Activated gamma-delta T cell treated with Interleukin-2 at 50 U/mL for 16 hours (primary cell): ENCODE measurements at regions not wholly inside any gene's neighbourhood (a gene's known extent, or its start where the extent isn't known, plus 50 kb on each side); places are given as distances from the start of the nearest gene placed in this dataset.
A peak's percentile ranks its signal among the peaks of the same experiment; 100 is the strongest.
"Not testable (repeated sequence)": the region's sequence is repeated elsewhere in the genome, so short reads cannot be mapped to it uniquely, and the experiment has no call there.

Experiments used
- DNase-seq: peaks from one replicate; pipeline ENCODE4 v3.0.0-alpha.2; 2020

DNA sequence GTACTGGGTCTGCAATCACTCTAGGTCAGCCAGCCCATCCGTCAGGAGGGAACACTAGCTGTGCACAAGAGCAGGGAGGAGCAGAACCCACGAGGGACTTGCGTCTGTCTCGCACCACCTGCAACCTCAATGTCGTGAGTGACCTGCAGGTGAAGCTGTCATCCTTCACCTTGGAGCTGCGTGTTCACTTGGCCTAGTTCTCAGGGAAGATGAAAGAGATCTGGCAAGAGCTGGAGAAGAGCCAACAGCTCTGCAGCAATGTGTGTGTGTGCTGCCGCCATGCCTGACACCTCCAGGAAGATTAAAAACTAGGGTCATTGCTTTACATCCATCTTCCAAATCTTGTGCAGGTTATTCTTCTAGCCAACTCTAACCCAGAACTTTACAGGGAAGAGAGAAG, 117.6 kb upstream of the MRI1 start:
- no peak for DNase-seq

DNA sequence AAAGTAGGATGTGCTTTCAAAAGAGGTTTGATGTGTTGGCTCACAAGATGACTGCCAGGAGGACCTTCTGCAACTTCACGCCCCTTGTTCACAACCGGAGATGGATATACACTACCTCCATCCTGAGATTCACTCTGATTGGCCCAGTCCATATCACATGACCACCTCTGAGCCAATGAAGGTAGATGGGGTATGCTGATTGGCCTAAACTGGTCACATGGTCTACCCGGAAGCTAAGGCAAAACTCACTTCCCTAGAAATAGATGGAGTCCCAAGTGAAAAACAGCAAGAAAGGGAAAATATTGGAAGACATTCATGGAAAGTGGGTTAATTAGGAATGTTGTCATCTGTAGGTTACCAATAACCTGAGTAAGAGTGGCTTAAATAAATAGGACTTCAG, 119.7 kb upstream of the MRI1 start:
- DNase-seq = no peak

DNA sequence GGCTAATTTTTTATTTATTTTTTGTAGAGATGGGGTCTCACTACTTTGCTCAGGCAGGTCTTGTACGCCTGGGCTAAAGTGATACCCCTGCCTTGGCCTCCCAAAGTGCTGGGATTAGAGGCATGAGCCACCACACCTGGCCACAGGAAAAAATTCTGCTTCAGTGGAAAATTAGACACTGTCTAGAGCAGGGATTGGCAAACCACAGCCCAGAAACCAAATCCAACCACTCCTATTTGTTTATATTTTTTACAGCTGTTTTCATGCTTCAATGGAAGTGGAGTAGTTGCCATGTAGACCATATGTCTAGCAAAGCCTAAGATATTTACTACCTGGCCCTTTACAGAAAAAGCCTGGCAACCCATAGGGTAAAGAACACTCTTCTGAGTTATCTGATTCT, 123.7 kb upstream of the MRI1 start:
- no peak for DNase-seq

DNA sequence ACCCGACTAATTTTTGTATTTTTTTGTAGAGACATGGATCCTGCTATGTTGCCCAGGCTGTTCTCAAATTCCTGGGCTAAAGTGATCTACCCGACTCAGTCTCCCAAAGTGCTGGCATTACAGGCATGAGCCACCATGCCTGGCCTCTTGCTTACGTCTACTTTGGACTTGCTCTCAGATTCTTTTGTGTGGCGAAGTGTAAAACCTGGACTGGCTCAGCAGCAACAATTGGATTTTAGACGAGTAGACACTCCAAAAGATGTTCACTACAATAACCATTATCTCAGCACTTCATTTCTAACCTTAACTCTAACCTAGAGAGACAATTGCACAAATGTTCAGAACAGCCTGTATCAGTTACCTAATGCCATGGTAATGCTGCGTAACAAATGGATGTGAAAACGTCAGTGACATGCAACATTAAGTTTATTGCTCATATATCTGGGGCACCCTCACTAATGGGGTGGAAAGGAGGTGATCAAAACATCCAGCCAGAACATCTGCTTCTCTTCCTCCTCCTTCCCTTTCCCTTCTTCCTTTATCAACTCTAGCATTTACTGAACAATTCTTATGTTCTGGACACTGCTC, 124.9 kb upstream of the MRI1 start:
- no peak for DNase-seq

DNA sequence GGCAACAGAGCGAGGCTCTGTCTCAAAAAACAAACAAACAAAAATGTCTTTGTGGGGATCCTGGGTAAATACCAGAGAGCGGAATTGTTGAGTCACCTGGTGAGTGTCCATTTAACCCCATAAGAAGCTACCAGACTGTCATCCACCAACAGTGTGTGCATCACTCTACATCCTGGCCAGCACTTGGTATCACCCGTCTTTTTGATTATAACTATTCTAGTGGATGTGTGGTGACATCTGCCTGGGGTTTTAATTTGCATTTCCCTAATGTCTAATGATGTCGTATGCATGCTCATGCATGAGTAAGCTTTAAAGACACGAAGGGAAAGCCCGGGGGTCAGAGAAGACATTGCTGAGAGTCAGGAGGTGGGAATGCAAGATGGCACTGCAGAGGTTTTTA, 126.7 kb upstream of the MRI1 start:
- DNase-seq = no peak

DNA sequence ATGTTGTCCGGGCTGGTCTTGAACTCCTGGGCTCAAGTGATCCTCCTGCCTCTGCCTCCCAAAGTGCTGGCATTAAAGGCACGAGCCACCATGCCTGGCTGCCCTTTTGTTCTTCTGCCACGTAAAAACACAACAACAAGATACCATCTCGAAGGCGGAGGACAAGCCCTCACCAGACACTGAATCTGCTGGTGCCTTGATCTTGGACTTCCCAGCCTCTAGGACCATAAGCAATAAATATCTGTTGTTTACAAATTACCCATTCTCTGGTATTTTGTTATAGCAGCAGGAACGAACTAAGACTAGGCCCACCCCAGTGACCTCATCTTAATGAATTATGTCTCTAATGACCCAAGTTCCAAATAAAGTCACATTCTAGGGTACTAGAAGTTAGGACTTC, 128.4 kb upstream of the CACNA1A start:
- no peak for DNase-seq

DNA sequence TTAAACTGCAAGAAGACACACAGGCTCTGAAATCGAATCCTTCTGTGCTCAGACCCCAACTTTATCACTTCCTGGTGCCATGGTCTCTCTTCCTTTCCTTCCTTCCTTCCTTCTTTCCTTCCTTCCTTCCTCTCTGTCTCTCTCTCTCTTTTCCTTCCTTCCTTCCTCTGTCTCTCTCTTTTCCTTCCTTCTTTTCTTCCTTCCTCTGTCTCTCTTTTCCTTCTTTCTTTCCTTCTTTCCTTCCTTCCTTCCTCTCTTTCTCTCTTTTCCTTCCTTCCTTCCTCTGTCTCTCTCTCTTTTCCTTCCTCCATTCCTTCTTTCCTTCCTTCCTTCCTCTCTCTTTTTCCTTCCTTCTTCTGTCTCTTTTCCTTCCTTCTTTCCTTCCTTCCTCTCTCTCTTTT, 127.2 kb upstream of the CACNA1A start:
- no peak for DNase-seq

DNA sequence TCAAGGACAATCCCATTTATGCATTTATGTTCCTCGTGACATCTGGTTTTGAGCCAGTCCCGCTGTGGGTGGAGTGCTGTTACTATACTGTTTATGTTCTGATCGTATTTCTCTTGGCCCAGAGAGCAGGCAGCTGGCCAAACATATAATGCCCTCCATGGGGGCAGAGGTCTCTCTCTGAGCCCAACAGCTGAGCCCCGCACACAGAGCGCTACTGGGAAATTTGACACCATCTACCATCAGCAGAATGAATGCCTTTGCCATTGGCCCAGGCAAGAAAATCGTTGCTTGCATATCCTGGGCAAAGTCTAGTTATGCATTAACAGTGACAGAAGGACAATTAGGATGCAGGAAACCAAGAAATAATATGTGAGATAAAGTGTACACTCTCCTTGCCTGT, 126.8 kb upstream of the CACNA1A start:
- no peak for DNase-seq

DNA sequence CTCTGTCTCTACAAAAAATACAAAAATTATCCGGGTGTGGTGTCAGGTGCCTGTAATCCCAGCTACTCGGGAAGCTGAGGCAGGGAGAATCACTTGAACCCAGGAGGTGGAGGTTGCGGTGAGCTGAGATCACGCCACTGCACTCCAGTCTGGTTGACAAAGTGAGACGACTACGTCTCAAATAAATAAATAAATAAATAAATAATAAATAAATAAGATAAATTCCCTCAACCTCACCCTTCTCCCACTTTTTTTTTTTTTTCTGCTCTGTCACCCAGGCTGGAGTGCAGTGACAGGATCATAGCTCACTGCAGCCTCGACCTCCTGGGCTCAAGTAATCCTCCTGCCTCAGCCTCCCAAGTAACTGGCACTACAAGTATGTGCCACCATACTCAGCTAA, 125.9 kb upstream of the CACNA1A start:
- DNase-seq = not testable (repeated sequence)

DNA sequence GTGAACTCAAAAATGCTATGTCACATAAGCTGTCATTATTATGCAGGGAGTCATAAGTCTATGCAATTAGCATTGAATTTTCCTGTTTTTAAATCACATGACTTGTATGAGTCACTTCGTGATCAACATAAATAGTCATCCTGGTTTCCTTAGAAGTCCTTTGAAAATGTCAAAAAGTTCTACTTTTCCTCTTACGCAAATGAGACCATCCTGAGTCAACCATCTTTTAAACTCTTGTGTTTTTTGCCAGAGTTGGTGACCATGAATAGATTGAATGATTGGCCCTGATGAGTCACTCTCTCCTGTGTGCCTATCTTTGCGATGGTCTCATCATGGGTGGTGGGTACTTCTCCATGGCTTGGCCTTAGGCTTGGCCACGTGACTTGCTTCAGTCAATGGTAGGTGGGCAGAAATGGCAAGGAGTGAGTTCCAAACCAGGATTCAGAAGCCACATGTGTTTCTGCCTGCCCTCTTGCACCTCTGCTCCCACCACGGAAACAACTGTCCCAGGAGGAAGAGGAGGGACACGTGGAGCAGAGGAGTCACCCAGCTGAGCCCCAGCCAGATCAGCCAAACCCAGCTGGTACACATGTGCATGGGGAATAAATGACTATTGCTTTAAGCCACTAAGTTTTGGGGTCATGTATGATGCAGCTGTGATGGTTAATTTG, 123.5 kb upstream of the CACNA1A start:
- no peak for DNase-seq

DNA sequence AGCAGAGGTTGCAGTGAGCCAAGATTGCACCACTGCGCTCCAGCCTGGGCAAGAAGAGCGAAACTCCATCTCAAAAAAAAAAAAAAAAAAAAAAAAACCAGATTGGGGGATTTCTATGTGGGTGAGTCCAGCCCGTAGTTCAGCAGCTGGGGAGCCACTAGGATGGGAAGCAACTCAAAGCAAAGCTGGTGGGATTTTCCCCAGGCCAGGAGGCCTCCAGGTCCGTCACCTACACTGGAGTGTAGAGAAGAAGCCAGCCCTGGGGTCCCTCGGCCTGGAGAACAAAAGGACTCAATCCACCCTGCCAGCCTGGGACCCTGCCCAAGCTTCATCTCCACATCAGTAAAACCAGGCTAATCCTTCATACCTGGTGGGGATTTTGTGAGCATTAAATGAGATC, 121.3 kb upstream of the CACNA1A start:
- no peak for DNase-seq

DNA sequence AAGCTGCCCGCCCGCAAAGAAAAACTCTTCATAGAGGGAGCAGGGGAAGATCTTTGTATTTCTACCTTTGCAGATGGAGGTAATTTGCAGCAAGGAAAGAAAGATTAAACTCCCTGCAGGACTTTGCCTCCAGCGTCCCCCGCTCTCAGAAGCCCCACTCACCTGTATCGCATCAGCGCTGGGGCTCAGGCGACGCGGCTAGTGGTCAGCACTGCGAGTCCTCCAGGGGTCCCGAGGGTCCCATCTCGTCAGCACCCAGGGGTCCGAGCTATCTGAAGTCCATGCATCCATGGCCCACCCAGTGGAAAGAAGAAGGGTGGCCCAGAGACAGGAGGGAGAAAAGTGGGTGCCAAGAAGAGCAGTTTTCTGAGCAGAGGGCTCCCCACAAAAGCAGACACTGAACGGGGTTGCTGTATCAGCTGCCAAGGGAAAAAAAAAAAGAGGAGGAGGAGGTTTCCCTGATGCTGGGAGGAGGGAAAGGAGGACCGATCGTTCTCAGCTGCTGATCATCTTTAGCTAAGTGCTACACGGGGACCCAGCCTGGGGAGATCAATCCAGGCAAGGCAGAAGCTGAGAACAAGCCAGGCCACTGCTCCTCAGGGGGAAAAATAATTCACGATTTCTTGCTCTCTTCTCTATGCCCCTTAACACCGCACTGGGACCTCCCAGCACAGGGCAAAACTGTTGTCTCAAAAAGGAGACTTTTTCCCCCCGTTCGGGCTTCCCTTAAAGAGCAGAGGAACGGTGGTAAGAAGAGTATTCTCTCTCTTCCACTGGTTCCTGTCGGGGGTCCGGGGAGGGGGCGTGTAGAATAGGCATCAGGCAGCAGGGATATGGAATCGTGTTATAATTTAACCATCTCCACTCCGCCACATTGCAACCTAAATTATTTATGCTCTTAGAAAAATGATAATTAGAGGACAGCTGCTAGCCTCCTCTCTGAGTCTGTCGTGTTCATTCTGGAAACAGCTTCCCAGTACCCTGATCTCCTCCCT, 117.7 kb upstream of the CACNA1A start:
- DNase-seq = no peak

DNA sequence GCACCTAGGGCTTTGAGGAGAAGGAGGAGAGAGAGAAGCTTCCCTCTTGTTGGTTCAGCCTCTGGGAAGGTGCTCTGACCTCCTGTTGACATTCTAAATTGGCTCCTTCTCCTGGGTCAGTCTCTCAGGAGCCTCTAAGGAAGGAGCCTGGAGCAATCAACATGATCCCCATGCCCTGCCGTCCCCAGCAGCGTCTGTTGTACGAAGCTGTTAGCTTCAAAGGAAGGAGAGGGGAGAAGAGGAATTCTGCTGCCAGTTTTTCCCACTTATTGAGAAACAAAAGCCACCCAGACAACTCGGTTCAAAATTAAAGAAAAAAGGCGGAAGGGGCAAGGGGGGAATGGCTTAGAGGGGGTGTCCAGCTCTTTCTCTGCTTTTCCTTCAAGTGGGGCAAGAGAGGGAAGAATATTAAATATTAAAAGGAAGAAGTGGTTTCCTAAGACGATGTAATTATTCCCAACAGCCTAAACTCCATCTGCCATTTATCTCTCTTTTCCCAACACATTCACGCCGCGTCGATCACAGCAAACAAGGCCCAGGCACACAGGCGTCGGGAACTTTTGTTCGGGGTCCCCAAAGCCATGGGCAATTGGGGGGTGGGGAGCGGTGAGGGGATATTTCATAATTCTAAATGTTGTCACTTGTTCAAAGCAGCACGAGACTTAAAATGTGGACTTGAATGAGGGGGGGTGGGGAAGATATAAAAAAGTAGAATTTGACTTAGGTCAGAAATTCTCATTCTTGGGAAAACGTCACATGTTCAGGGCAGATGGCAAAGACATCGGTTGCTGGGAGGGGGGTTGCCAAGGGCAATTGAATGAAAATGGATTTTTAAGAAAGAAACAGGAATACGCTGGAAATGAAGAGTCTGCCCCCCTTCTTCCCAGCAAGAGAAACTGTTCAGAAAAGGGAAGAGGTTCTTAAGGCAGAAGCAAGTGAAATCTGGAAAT, 116.8 kb upstream of the CACNA1A start:
- no peak for DNase-seq

DNA sequence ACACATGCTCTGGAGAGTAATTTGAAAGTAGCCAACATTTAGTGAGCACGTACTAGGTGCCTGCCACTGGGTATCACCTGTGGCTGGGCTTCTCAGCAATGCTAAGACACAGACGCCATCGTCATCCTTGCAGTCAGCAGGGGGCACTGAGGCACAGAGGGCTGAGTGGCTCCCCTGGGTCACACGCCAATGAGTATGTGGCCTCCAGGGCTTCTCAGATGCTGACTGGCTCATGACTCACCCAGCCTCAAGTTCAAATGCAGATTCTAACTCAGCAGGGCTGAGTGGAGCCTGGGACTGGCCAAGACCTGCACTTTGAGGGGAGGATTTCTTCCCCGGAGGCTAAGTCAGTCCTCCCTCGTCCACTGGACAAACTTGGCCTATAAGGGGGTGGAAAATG, 115.1 kb upstream of the CACNA1A start:
- no peak for DNase-seq

DNA sequence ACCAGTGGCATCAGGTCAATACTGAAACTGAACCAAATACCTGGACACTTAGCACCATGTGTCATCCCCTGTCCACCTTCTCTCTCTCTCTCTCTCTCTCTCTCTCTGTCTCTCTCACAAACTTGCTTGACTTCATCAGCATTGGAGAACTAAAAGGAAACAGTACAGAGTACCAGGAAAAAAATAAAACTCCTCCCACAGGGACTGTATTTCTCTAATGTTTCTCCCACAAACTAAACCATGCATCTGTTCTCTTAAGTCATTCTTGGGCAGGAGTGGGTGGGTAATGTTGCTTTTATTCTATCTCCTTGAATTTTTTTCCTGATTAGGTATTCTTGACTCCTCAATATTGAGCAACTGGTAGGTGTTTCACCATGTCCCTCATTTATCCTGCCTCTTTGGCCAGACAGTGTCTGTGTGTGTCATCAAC, 112.9 kb upstream of the CACNA1A start:
- no peak for DNase-seq

DNA sequence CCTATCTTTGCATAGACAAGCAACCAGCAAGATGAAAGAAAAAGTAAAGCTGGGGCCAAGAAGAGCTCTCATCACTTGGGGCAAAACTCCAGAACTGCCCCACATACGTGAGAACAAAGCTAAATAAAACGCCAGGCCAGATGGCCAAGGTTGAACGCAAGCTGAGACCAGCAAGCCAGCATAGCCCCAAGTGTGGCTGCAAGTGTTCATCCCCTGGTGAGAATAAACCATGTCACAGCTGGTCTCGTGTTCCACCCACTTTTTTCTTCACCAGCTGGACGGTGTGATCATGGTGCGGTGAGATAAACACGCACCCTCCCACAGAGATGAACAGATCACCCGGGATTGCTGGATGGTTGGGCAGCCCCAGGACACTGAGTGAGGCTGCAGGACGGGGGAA, 109.6 kb upstream of the CACNA1A start:
- DNase-seq = no peak

DNA sequence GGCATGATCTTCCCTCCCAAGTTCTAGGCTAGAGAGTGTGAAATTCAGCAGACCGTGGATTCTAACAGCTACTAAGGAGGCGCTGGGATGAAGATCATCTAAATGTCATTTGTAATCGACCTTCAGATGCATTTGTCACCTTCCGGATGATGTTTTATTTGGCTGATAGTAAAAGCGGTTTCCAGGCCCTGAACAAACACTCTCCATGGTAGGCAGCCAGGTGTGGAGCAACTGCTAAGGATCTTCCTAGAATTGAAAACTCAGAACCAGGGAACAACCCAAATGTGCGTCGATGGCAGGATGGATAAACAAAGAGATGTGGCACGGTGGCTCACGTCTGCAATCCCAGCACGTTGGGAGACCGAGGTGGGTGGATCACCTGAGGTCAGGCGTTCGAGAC, 107.2 kb upstream of the CACNA1A start:
- DNase-seq = no peak

DNA sequence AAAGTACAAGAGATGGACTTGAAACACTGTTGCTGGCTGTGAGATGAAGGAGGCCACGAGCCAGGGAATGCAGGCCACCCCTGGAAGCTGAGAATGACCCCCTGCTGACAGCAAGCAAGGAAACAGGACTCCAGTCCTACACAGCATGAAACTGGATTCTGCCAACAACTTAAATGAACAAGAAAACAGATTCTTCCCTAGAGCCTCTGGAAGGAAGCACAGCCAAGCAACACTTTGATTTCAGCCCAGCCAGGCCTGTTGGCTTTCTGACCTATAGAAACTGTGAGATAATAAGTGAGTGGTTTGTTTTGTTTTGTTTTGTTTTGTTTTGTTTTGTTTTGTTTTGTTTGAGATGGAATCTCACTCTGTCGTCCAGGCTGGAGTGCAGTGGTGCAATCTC, 105.3 kb upstream of the CACNA1A start:
- DNase-seq = no peak

DNA sequence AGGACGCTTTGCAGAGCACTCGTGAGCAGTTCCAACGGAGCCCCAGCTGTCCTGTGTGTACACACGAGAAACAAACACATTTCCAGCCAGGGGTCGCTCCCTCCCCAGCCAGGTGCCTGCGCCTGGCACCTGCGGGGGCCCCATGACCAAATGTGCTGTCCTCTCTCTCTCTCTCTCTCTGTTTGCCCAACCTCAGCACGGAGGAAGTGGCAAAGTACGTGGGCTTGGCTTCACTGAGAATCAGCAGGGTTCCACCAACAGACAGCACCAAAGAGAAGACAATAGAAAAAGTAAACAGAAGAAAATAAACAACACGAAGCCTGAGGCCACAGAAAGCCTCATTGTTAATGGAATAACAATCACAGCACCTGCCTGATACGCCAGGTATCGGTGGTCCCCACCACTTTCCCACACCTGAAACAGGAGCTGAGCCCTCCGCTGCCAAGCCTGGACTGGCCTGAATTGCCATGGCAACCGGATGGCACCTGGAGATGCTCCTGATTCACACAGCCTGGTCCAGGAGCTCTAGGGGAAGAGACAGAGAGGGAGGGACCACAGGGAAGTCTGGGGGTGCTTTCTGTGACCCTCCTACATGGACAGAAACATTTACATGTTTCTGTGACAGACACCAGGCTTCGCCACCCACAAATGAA, 103.9 kb upstream of the CACNA1A start:
- DNase-seq = peak; percentile 8

DNA sequence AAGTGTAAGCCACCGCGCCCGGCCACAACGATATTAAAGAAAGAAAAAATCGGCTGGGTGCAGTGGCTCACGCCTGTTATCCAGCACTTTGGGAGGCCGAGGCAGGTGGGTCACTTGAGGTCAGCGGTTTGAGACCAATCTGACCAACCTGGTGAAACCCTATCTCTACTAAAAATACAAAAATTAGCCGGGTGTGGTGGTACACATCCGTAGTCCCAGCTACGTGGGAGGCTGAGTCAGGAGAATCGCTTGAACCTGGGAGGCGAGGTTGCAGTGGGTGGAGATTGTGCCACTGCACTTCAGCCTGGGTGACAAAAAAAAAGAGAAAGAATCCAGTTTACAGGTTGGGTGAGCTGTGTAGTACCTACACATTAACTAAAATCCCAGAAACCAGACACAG, 99.9 kb upstream of the CACNA1A start:
- no peak for DNase-seq

DNA sequence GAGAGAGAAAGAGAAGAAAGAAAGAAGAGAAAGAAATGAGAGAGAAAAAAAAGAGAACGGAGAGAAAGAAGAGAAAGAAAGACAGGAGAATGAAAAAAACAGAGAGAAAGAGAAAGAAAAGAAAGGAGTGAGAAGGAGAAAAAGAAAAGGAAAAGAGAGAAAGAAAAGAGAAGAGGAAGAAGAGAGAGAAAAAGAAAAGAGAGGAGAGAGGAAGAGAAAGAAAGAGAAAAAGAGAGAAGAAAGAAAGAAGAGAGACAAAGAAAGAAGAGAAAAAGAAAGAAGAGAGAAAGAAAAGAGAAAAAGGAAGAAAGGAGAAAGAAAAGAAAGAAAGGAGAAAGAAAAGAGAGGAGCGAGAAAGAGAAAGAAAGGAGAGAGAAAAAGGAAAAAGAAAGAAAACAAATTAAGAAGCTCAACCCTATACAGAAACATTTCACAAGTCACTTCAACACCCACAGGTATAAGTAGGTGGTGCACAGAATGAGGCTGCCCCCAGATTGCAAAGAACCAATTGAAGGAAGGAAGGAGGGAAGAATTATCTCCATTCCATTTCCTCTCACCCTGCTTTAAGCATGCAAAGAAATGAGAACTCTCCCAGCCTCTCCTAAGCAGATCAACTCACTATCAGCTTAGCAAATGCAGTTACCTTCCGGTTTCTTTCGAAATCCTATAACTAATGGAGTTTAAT, 98.8 kb upstream of the CACNA1A start:
- DNase-seq = no peak

DNA sequence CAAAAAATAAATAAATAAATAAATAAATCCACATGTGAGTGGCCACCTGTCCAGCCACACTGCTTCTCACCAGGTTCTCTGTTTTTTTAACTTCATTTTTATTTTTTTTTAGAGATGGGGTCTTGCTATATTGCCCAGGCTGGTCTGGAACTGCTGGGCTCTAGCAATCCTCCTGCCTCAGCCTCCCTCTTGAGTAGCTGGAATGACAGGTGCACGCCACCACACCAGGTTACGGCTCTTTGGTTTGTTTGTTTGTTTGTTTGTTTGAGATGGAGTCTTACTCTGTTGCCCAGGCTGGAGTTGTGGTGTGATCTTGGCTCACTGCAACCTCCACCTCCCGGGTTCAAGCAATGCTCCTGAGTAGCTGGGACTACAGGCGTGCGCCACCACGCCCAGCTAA, 94.5 kb upstream of the CACNA1A start:
- DNase-seq = no peak
